ENCODE measurements at regions not wholly inside any gene's neighbourhood (a gene's known extent, or its start where the extent isn't known, plus 50 kb on each side); places are given as distances from the start of the nearest gene placed in this dataset.
A peak's percentile ranks its signal among the peaks of the same experiment; 100 is the strongest.

DNA sequence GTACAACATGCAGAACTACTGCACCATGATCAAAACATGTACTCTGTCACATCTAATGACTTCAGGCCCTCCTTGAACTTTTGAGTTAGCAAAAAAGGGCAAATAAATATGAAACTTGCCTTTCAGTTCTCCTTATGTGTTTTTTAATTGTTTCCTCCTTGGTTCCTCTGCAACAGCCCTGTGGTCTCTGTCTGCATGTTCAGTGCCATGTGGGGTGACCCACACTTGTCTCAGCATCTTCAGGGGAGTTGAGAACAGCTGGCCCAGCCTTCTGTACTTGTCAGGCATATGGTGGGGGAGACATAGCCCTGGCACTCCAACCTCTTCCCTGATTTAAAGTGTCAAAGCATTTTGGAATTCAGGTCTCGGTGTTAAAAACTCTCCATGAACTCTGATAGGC, 188.0 kb upstream of the PGRMC2 start:
- DNase-seq, result no peak

DNA sequence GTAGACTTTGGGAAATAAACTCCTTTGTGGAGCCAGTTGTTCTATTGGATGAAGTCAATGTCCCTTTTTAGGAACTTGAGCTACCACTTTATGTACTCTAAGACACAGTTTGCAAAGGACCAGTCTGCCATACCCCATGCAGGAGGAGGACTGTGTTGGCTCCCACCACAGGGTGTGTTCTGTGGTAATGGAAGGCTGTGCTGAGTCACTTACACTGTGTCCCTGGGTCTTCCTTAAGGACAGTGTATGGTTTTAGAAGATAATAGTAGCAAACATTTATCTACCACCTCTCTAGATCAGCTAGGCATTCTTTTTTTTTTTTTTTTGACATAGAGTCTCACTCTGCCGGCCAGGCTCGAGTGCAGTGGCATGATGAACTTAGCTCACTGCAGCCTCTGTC, 184.0 kb upstream of the PGRMC2 start:
- DNase-seq, result no peak

DNA sequence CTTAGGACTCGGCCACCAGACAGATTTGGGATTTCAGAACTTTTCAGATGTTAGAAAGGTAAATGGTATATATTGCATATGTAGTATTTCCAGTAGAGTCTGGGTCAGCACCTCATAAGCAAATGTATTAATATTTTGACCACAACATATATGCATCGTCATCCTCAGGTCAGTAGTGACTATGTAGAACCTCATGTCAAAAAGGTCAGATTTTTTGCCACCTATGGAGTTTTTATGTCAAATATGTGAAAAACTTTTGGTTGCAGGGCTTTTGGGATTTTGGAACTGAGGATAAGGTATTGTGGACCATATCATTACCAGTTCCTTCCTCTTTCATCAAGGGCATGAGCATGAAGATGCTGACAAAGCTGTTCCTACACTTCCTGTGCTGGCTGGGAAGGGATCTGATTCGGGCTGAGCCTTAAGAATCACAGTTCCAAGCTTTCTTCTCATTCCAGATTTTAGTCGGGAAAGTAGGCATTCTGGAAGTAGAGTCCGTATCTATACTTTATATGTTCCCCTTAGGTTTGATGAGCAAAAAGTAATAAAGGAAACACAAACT, 183.0 kb upstream of the PGRMC2 start:
- DNase-seq, result no peak

DNA sequence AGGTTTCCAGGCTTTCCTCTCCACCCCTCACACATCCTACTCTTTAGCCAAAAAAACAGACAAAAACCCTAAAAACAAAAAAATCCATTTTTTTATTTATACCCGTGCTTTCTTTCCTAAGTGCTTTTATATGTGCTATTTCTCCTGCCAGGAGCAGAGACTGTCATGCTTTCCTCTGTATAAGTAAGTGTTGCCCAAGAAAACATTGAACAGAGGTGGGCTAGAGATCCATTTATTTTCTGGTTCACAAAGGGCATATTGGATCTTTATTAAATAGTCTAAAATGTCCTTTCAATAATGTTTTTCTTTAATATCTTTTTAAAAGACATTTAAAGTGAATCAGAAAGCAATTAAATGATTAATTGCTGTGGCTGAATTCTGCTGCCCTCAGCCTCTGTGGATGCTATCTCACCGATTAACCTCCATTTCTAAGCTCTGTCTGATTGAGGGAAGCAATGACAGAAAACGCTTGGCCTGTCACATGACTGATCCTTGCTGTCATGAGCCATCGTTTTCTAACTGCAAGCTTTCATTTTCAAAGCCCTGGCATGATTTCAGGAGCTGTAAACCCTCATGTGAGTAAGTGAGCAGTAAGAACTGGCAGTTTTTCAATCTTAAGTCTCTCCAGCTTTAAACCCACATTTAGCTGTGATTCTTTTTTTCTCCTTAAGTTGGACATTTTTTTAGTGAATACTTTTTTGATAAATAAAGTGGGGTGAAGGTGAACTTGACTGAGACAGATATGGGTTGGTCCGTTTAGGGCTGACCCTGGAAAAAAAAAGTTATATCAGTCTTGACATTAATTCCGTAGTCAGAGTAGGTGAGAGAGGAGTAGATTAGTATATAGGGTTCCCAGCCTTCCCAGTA, 180.7 kb upstream of the PGRMC2 start:
- no peak for DNase-seq

DNA sequence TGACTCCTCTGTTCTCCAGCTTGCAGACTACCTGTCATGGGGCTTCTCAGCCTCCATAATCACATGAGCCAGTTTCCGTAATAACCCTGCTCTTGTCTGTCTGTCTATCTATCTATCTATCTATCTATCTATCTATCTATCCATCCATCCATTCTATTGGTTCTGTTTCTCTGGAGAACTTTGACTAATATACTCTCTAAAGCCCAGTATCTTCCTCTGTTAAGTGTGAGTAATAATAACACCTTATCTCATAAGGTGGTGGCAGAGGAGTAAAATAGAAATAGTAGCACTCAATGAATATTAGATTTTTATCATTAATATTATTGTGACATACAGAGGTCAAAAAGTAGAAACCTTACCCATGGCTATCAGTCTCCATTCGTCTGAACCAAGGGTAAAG, 177.9 kb upstream of the PGRMC2 start:
- DNase-seq, result no peak

DNA sequence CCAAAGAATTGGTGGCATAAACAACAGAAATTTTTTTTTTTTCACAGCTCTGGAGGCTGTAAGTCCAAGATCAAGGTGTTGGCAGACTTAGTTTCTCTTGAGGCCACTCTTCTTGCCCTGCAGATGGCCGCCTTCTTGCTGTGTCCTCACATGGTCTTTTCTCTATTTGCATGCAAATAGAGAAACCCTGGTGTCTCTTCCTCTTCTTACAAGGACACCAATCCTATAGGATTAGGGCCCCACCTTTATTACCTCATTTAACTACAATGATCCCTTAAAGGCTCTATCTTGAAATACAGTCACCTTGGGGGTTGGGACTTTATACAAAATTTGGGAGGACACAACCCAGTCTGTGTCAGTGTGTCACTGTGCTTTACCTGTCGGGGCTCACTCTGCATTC, 175.4 kb upstream of the PGRMC2 start:
- no peak for DNase-seq

DNA sequence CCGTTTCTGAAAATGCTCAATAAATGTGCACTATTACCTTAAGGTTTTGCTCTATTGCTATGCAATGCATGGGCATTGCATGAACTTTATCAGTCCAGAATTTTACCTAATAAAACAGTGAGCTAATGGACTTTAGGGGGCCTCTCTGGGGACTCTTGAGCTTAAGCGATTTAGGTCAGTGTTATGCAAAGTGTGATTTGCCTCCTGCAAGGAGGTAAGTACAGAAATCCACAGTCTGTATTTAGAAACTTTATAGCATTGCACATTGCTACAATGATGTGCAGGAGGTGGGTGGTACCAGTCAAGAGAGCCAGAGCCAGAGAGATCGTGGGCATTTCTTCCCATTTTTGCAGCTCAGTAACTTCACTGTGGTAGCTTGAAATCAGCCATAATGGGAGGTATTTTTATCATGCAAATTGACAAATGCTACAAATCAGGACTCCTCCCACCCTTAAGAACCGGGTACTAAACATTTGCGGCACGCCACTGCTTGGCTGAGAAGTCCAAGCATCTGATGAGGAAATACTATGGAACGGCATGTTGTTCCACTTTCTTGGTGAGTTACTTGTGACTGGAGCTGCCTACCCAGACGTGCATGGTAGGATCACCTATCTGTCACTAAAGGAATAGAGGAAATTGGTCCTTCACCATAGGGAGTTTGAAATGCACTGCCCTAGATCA, 174.6 kb upstream of the PGRMC2 start:
- DNase-seq, result no peak

DNA sequence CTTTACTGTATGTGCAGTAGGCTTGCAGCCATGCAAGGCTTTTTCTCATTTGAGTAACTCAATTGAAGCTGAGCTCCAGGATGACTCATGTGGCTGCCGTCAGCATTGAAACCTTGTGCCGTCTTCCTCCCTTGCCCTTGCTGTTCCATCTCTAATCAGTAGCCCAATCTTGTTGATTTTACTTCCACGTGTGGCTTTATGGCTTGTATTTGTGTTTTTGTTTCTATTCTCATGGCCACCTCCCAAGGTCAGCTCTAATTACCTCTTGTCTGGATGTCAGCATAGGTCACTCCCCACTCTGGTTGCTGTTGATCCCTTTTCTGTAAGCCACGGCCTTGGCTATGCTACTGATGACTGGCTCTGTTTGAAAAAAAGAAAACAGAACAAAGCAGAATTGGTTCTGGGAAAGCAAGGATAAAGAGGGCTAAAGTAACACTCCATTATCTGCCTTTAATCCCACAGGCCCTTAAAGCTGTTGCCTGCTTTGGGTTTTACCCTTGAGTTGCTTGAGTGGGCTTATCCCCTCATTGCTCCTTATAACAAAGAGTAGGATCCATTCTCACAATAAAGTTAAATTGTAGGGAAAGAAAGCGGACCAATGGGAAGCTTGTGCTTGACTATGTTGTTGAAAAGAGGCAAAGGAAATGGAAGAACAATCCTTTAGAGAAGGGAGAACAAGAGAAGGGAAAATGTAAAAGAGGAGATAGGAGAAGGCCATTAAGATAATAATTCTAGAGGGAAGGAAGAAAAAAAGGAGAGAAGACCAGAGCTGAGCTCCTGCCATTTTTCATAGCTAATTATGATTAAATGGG, 173.9 kb upstream of the PGRMC2 start:
- DNase-seq, result no peak

DNA sequence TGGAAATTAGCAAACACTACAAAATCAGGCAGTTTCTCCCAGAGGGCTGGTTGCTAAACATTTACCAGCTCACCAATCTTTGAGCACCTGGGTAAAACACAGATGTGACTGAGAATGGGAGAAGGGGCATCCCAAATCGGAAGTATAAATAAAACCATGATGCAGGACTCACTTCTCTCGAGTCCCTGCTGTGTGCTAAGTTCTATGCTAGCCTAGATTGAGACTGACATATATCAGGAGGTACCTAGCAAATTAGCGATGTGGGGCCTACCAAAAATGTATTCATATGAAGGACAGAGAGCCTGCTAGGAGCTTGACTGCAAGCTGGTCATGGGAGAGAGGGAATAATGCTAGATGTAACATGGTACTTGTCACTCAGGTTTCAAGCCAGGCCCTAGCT, 171.9 kb upstream of the PGRMC2 start:
- DNase-seq, result no peak

DNA sequence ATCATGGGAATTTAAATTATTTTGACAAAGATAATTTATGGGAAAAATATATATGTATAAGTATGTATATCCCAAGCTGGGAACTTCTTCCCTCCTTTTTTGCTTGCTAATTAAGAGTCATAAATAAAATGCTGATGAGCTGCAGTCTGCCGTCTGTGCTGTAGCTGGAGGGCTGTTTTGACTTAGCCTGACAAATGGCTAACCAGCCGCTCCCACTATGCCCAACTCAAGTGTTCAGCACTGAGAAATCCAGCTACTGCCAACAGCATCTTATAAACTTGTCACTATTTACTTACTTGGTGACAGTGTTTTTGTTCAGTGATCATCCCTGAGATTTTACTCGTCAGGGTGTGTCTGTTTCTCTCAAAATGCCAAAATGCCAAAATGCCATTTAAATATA, 171.2 kb upstream of the PGRMC2 start:
- no peak for DNase-seq

DNA sequence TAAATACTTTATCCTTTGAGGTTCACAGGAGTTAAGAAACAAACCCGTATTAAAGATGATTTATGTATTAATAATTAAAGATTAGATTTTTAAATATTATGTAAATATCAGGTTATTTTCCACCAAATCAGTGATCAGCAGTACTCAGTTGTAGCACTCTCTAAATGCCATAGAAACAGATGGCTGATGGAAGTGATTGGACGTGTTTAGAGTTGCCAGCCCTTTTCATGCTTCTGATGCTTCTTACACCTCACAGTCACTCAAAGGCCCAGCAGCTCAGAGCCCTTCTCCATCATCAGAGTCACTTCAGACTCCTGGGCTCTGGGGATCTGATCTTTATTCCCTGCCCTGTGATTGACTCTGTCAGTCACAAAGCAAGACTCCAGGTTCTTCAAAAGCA, 170.1 kb upstream of the PGRMC2 start:
- no peak for DNase-seq

DNA sequence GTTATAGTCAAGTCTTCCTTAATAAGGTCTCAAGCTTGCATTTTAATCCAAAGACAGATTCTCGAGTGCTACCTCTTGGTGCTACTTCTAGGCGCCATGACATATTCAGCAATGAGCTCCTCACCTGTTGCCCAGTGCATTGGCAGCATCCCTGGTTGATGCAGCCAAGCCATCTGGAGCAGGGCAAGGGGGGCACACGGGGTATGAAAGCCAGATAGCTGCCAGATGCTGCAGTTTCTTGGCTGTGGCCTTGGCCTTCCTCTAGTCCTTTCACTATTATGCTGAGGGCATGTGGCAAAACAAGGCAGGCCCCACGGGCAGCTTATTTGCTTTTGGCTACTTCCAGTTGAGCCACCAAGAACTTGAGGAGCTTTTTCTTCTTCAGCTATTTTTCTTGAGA, 168.6 kb upstream of the PGRMC2 start:
- DNase-seq, result no peak

DNA sequence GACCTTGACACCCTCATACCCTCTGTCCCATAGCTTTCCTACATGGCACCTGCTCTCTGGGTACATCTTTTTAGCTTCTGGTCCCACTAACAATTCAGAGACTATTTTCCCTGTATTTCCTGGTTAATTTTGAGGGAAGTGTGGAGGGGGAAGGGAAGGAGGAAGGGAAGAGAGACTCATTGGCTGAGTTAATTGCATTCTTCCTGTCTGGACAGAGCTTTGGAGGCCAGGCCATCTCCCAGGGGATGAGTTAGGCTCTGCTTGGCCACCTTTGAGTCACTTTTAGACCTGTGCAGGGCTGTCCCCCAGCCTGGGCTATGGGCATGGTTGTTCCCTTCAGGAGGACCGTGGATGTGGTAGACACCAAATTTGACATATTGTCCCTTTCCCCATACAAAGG, 167.9 kb upstream of the PGRMC2 start:
- no peak for DNase-seq

DNA sequence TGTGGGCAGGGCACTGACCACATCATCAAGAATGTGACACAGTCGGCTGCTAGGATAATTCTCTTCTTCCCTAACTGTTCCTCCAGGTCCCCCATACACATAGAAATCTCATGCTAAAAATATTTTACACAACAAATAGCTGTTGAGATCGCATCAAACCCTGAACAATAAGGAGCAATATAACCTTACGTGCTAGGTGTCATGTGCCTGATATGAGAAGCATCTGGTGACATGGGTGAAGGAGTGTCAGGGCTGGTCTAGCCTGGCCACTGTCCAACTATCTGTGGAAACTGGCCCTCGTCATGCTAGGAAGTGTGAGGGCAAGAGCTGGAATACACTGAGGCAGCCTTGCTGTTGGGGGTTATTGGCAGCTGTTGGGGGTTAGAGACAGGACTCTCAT, 167.3 kb upstream of the PGRMC2 start:
- DNase-seq, result no peak

DNA sequence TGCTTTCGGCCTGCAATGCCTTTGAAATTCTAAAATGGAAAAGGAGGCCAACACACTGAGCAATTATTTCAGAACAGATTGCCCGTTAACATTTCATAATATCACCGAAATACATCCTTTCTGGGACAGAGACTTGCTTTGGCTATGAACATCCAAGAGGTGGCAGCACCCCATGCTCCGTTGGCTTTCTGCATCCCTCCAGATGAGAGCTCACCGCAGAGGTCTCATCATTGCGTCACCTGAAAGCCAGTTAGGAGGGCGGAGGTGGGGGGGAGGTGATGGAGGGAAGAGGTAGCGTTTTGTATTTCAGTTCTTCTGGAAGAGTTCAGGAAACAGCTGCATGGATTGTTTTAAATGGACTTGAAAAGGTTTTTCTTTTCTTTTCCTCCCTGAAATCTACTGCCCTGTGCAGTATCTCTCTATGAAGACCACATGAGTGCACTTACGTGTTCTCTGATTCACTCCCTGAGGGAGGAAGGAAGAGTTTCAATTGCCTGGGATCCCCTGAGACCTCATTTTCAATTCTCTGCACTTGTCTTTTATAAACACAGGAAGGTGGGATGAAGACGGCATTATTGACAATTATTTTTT, 166.8 kb upstream of the PGRMC2 start:
- peak; percentile 72 for DNase-seq

DNA sequence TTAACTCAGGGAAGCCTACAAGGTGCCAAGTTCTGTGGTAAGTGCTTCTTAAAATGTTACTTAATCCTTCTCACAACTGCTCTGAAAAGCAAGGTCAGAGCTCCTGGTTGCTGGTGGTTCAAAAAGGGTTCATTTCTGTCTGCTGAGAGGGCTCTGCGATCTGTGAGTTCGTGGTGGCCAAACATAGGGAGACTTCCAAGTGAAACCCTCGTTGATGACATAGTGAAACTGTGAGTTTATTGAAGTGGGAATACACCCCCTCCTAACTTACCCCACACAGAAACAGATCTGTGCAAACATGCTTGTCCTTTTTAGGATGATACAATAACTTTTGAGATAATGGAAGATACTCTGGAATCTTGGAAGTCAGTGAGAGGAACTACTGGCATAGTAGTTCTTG, 164.8 kb upstream of the PGRMC2 start:
- no peak for DNase-seq

DNA sequence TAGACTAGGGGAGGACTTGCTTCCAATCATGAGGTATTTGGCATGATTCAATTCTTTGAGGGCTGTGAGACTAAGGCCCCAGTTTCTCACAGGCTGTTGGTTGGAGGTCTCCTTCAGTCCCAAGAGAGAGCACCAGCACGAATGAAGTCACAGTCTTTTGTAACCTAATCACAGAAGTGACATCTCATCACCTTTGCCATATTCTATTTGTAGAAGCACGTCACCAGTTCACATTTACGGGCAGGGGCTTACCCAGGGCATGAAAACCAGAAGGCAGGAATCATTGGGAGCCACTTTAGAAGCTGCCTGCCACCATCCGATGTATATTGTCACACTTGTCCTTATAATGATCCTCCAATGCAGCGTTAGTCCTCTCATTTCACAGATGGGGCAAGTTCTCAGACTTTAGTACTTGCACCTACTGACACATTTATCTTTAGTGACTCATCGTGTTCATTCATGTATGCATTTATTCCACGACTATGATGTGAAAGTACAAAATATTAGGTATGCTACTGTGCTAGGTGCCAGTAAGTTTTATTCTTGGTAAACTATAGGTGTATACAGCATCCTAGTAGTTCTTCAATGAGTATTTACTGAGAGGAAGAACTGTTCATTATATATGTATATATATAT, 163.8 kb upstream of the PGRMC2 start:
- no peak for DNase-seq

DNA sequence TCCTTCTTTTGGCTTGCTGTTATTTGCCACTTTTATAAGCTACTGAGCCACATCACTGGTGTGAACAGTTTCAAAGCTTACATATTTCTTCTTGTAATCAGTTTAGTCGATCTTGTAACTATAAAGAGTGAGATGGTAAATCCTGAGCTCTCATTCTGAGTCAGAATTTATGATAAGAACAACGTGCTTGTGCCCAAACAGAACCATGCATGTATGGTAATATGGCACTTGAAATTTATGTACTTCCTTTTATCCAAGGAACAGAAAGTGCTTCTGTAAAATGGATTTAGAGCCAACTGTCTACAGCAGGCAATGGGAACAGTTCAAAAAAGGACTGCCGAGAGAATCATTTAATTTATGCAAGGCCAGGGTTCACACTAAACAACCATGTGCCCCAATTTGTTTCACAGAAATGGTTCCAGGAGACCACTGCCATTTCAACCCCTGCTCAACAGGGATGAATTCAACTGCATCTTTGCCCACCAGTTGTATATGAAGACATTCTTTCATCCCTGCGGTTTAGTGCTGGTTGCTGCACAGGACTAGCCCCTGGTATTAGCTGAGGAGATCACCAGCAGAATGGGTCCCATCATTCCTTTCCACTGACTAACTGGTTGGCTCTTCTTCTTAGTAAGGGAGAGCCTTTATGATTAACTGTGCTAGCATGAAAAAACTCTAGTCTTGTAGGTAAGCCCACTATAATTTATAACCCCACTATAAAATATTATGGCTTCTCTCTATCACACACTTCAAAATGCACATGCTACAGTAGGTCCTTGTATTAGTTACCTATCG, 162.9 kb upstream of the PGRMC2 start:
- no peak for DNase-seq

DNA sequence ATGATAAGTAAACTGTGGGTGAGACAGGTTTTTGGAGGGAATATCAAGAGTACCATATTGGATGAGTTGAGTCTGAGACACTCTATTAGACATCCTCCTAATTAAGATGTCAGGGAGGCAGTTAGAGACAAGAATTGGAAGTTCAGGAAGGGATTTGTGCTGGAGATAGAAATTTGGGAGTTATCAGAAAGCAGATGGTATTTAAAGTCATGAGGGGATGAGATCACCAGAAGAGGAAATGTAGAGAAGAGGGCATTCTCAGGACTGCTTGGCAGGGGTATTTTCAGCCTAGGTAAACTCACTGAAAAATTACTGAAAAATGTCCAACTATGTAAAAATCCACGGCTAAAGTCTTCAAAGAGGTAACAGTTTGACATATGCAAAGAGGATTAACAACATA, 161.6 kb upstream of the PGRMC2 start:
- DNase-seq, result no peak

DNA sequence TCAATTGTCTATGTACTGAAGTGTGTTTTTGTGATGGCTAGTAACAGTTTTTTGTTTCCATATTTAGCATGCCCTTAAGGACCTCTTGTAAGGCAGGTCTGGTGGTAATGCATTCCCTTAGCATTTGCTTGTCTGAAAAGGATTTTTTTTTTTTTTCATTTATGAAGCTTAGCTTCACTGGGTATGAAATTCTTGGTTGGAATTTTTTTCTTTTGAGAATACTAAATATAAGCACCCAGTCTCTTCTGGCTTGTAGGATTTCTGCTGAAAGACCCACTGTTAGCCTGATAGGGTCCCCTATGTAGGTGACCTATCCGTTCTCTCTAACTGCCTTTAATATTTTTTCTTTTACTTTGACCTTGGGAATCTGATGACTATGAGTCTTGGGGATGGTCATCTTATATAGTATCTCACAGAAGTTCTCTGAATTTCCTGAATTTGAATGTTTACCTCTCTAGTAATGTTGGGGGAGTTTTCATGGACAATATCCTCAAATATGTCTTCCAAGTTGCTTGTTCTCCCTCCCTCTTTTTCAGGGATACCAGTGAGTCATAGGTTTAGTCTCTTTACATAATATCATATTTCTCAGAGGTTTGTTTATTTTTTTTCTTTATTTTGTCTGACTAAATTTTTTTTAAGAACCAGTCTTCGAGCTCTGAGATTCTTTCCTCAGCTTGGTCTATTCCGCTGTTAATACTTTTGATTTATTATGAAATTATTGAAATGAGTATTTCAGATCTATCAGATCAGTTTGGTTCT, 157.1 kb upstream of the PGRMC2 start:
- DNase-seq, result no peak

DNA sequence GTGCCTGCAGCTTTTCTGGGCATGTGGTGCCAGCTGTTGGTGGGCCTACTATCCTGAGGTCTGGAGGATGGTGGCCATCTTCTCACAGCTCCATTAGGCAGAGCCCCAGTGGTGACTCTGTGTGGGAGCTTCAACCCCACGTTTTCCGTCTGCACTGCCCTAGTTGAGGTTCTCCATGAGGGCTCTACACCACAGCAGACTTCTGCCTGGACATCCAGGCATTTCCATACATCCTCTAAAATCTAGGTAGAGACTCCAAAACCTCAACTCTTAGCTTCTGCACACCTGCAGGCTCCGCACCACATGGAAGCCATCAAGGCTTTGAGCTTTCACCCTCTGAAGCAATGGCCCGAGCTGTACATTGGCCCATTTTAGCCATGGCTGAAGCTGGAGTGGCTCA, 153.3 kb upstream of the PGRMC2 start:
- DNase-seq, result no peak

Data from activated naive CD4-positive, alpha-beta T cell treated with anti-CD3 and anti-CD28 coated beads, Interleukin-2, amount 50 U/mL, for 16 hours (primary cell).